GM12878 (cell line): ENCODE measurements at regions not wholly inside any gene's neighbourhood (a gene's known extent, or its start where the extent isn't known, plus 50 kb on each side); places are given as distances from the start of the nearest gene placed in this dataset.

Experiments used
- FOXK2 ChIP-seq: fragments of 450-650 bp; IDR thresholded peaks from 2 replicates; pipeline ENCODE4 v1.6.1; 2017; ENCODE audit warnings: mild to moderate bottlenecking, moderate library complexity
- GATAD2B ChIP-seq: fragments of 450-650 bp; conservative IDR thresholded peaks from 2 replicates; pipeline ENCODE4 v1.6.1; 2017; ENCODE audit warnings: low read depth, mild to moderate bottlenecking, moderate library complexity
- HCFC1 ChIP-seq: fragments of 150-350 bp; IDR thresholded peaks from 2 replicates; pipeline ENCODE4 v1.6.1; 2014; ENCODE audit warnings: low read length
- HDAC6 ChIP-seq: fragments of 200-600 bp; sonication (generic); IDR thresholded peaks from one replicate; pipeline ENCODE4 v1.8.0; 2017; ENCODE audit warnings: antibody characterized with exemption; ENCODE audit not compliant: unreplicated experiment
- KAT2A ChIP-seq: conservative IDR thresholded peaks from 2 replicates; pipeline ENCODE4 v1.6.1; 2011; ENCODE audit warnings: low read depth, low read length; ENCODE audit not compliant: control insufficient read depth
- NFXL1 ChIP-seq: fragments of 450-650 bp; IDR thresholded peaks from 2 replicates; pipeline ENCODE4 v1.6.1; 2017; ENCODE audit warnings: antibody characterized with exemption, mild to moderate bottlenecking, borderline replicate concordance
- NR2C2 ChIP-seq: IDR thresholded peaks from 2 replicates; pipeline ENCODE4 v1.6.1; 2011; ENCODE audit warnings: borderline replicate concordance, low read depth; ENCODE audit not compliant: control insufficient read depth, insufficient read length
- POLR2A ChIP-seq: IDR thresholded peaks from 2 replicates; pipeline ENCODE4 v1.6.1; 2011; ENCODE audit warnings: low read depth, mild to moderate bottlenecking, low read length
- POLR2AphosphoS5 ChIP-seq: IDR thresholded peaks from 2 replicates; pipeline ENCODE4 v1.6.1; 2011; ENCODE audit warnings: mild to moderate bottlenecking, low read length, inconsistent platforms
- RAD21 ChIP-seq: IDR thresholded peaks from 2 replicates; pipeline ENCODE4 v1.6.1; 2011; ENCODE audit warnings: mild to moderate bottlenecking, low read depth, low read length, moderate library complexity; ENCODE audit not compliant: insufficient read depth
- RELA ChIP-seq: fragments of 450-650 bp; IDR thresholded peaks from 2 replicates; pipeline ENCODE4 v1.8.0; 2014; ENCODE audit warnings: borderline replicate concordance; ENCODE audit not compliant: partially characterized antibody
- ZNF622 ChIP-seq: fragments of 450-650 bp; IDR thresholded peaks from 2 replicates; pipeline ENCODE4 v1.6.1; 2017; ENCODE audit warnings: mild to moderate bottlenecking, inconsistent platforms
- TF ChIP-seq, protein P1 (sequence below): IDR thresholded peaks from 2 replicates; pipeline ENCODE4 v1.6.1; 2012; ENCODE audit warnings: low read length, inconsistent platforms
- TF ChIP-seq, protein P2 (sequence below), 3 experiments: IDR thresholded peaks in 2 of 3; conservative IDR thresholded peaks in 1 of 3; 2 replicates each; pipeline ENCODE4 v1.5.1; 2011; ENCODE audit warnings: low read depth in 3 of 3, low read length in 3 of 3, mild to moderate bottlenecking in 3 of 3, control low read depth in 2 of 3, moderate library complexity in 2 of 3, inconsistent platforms in 1 of 3, mixed read lengths in 1 of 3; ENCODE audit not compliant: control insufficient read depth in 2 of 3, insufficient read depth in 1 of 3; ENCODE audit errors: extremely low read depth in 1 of 3

DNA sequence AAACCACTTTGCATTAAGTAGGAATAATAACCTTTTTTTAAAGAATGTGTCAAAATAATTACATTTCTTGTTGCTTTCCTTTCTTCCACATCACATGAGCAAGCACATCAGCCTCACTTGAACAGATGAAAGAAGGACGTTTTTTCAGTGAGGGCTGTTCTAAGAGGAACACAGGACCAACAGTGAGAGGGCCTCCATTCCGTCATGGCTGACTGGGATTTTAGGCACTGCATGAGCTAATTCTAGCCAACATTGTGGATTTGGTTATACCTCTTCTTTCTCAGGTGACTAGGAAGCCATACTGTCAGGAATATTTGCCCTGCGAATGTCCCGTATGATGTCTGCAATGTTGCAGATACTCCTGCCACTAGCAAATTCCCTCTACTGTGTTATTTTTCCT, 87.6 kb downstream of the LINC00237 start:
- TF ChIP-seq KAT2A = no peak
- TF ChIP-seq NR2C2 = no peak
- TF ChIP-seq NFXL1 = no peak
- TF ChIP-seq POLR2AphosphoS5 = no peak
- TF ChIP-seq, protein P1, sequence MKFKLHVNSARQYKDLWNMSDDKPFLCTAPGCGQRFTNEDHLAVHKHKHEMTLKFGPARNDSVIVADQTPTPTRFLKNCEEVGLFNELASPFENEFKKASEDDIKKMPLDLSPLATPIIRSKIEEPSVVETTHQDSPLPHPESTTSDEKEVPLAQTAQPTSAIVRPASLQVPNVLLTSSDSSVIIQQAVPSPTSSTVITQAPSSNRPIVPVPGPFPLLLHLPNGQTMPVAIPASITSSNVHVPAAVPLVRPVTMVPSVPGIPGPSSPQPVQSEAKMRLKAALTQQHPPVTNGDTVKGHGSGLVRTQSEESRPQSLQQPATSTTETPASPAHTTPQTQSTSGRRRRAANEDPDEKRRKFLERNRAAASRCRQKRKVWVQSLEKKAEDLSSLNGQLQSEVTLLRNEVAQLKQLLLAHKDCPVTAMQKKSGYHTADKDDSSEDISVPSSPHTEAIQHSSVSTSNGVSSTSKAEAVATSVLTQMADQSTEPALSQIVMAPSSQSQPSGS = no peak
- no peak for TF ChIP-seq FOXK2
- TF ChIP-seq ZNF622 = no peak
- no peak for TF ChIP-seq HDAC6
- TF ChIP-seq, protein P2, sequence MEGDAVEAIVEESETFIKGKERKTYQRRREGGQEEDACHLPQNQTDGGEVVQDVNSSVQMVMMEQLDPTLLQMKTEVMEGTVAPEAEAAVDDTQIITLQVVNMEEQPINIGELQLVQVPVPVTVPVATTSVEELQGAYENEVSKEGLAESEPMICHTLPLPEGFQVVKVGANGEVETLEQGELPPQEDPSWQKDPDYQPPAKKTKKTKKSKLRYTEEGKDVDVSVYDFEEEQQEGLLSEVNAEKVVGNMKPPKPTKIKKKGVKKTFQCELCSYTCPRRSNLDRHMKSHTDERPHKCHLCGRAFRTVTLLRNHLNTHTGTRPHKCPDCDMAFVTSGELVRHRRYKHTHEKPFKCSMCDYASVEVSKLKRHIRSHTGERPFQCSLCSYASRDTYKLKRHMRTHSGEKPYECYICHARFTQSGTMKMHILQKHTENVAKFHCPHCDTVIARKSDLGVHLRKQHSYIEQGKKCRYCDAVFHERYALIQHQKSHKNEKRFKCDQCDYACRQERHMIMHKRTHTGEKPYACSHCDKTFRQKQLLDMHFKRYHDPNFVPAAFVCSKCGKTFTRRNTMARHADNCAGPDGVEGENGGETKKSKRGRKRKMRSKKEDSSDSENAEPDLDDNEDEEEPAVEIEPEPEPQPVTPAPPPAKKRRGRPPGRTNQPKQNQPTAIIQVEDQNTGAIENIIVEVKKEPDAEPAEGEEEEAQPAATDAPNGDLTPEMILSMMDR (IDR thresholded peaks at IDR 0.05 in 2 of 3, conservative IDR thresholded peaks at IDR 0.05 in 1 of 3; ENCODE audit: control insufficient read depth in 2 of 3, extremely low read depth in 1 of 3, insufficient read depth in 1 of 3, low read depth in 3 of 3, low read length in 3 of 3) = no peak
- no peak for TF ChIP-seq RELA
- TF ChIP-seq GATAD2B = no peak
- TF ChIP-seq HCFC1 = no peak
- TF ChIP-seq RAD21 = no peak
- TF ChIP-seq POLR2A = no peak
